ENCODE measurements at regions not wholly inside any gene's neighbourhood (a gene's known extent, or its start where the extent isn't known, plus 50 kb on each side); places are given as distances from the start of the nearest gene placed in this dataset.
"Not testable (repeated sequence)": the region's sequence is repeated elsewhere in the genome, so short reads cannot be mapped to it uniquely, and the experiment has no call there.

GRCh38 chr6:23532227-23532626, 593.8 kb upstream of the NRSN1 start:
- in situ Hi-C loops (cut with HindIII; ENCODE audit: low sequenced_read_pairs) = no loop called here

- in situ Hi-C loops (cut with HindIII; ENCODE audit: low sequenced_read_pairs) = no loop called here
Observed at GRCh38 chr6:23533311-23533710, 592.7 kb upstream of the NRSN1 start.

GRCh38 chr6:23533944-23534343, 592.1 kb upstream of the NRSN1 start:
- in situ Hi-C loops (cut with HindIII; ENCODE audit: low sequenced_read_pairs) = no loop called here

- in situ Hi-C loops (cut with HindIII; ENCODE audit: low sequenced_read_pairs) = no loop called here
Observed at GRCh38 chr6:23534351-23534750, 591.7 kb upstream of the NRSN1 start.

- in situ Hi-C loops (cut with HindIII; ENCODE audit: low sequenced_read_pairs) = no loop called here
Observed at GRCh38 chr6:23535101-23535500, 590.9 kb upstream of the NRSN1 start.

- in situ Hi-C loops (cut with HindIII; ENCODE audit: low sequenced_read_pairs) = no loop called here
Observed at GRCh38 chr6:23537828-23538227, 588.2 kb upstream of the NRSN1 start.

- in situ Hi-C loops (cut with HindIII; ENCODE audit: low sequenced_read_pairs) = no loop called here
Observed at GRCh38 chr6:23547851-23548250, 578.2 kb upstream of the NRSN1 start.

- in situ Hi-C loops (cut with HindIII; ENCODE audit: low sequenced_read_pairs) = not testable (repeated sequence)
Observed at GRCh38 chr6:23554953-23555352, 571.1 kb upstream of the NRSN1 start.

- in situ Hi-C loops (cut with HindIII; ENCODE audit: low sequenced_read_pairs) = no loop called here
Observed at GRCh38 chr6:23559587-23560343, 566.2 kb upstream of the NRSN1 start.

GRCh38 chr6:23561732-23562131, 564.3 kb upstream of the NRSN1 start:
- in situ Hi-C loops (cut with HindIII; ENCODE audit: low sequenced_read_pairs) = no loop called here

- in situ Hi-C loops (cut with HindIII; ENCODE audit: low sequenced_read_pairs) = no loop called here
Observed at GRCh38 chr6:23562554-23562953, 563.5 kb upstream of the NRSN1 start.

GRCh38 chr6:23563323-23563722, 562.7 kb upstream of the NRSN1 start:
- in situ Hi-C loops (cut with HindIII; ENCODE audit: low sequenced_read_pairs) = no loop called here

- in situ Hi-C loops (cut with HindIII; ENCODE audit: low sequenced_read_pairs) = no loop called here
Observed at GRCh38 chr6:23566418-23566817, 559.6 kb upstream of the NRSN1 start.

- in situ Hi-C loops (cut with HindIII; ENCODE audit: low sequenced_read_pairs) = no loop called here
Observed at GRCh38 chr6:23568292-23568691, 557.7 kb upstream of the NRSN1 start.

GRCh38 chr6:23584134-23584763, 541.8 kb upstream of the NRSN1 start:
- in situ Hi-C loops (cut with HindIII; ENCODE audit: low sequenced_read_pairs) = no loop called here

GRCh38 chr6:23587582-23587981, 538.4 kb upstream of the NRSN1 start:
- in situ Hi-C loops (cut with HindIII; ENCODE audit: low sequenced_read_pairs) = no loop called here

GRCh38 chr6:23589811-23590210, 536.2 kb upstream of the NRSN1 start:
- in situ Hi-C loops (cut with HindIII; ENCODE audit: low sequenced_read_pairs) = no loop called here

GRCh38 chr6:23590498-23591126, 535.4 kb upstream of the NRSN1 start:
- in situ Hi-C loops (cut with HindIII; ENCODE audit: low sequenced_read_pairs) = no loop called here

GRCh38 chr6:23591761-23592160, 534.3 kb upstream of the NRSN1 start:
- in situ Hi-C loops (cut with HindIII; ENCODE audit: low sequenced_read_pairs) = no loop called here

GRCh38 chr6:23600118-23600517, 525.9 kb upstream of the NRSN1 start:
- in situ Hi-C loops (cut with HindIII; ENCODE audit: low sequenced_read_pairs) = no loop called here

GRCh38 chr6:23601811-23602345, 524.1 kb upstream of the NRSN1 start:
- in situ Hi-C loops (cut with HindIII; ENCODE audit: low sequenced_read_pairs) = no loop called here

GRCh38 chr6:23608931-23609435, 517.0 kb upstream of the NRSN1 start:
- in situ Hi-C loops (cut with HindIII; ENCODE audit: low sequenced_read_pairs) = no loop called here

All from DLD1 (cell line).